ENCODE measurements at regions not wholly inside any gene's neighbourhood (a gene's known extent, or its start where the extent isn't known, plus 50 kb on each side); places are given as distances from the start of the nearest gene placed in this dataset.

GRCh38 chr11:113538451-113539412 lies 63.5 kb upstream of the DRD2 start:
- no peaks in the 10 kb centered on the region for H3K36me3 ChIP-seq
- no peak for TF ChIP-seq POLR2A (IDR thresholded peaks at IDR 0.05)
- no peak for TF ChIP-seq CTCF (IDR thresholded peaks at IDR 0.05)
- peaks cover 0 to 40% (median 0%) of the 10 kb centered on the region in 4 donors for H3K27me3 ChIP-seq
- no peaks in the 10 kb centered on the region for H3K9me3 ChIP-seq
- no peak for DNase-seq
- no peak overlapping the region for H3K4me3 ChIP-seq
- H3K4me1 ChIP-seq = no peaks in the 10 kb centered on the region
- no peak overlapping the region for H3K27ac ChIP-seq
- WGBS, 2 donors = 77 to 91% methylated on average over 4 to 6 of the region's 6 CpGs
- intact Hi-C loops (cut with DNase I) = no loop called here

DNA sequence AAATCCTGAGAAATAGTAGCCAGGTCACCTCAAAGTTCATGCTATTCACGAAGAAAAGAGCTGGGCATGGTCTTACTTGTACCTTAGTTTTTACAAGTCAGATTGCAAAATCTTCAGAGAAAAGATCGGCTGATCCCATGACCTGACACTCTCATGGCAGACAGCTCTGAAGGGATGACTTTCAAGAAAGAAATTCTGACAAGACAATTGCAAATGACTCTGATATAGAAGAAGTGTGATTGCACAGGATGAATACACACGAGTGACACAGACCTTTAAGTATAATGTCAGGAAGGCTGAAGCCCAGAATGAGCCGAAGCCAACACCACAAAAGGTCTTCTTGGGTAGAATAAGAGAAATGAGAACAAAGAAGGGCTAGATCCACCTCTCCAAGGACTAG lies 59.4 kb upstream of the DRD2 start:
- Histone ChIP-seq H3K36me3 (no peaks in the 10 kb centered on the region), H3K4me3 (no peak overlapping the region), H3K27ac (no peak overlapping the region), H3K27me3 (peaks cover 0 to 50% (median 0%) of the 10 kb centered on the region in 4 donors), H3K9me3 (no peaks in the 10 kb centered on the region), H3K4me1 (peaks cover 0 to 14% (median 0%) of the 10 kb centered on the region in 3 donors)
- TF ChIP-seq POLR2A (IDR thresholded peaks at IDR 0.05) = no peak
- TF ChIP-seq CTCF (IDR thresholded peaks at IDR 0.05) = no peak
- 43 to 52% methylated on average over 4 of the region's 4 CpGs for WGBS, 2 donors
- no peak for DNase-seq
- intact Hi-C loops (cut with DNase I) = loop anchor here (5.0 kb wide), 1 partner anchor 227 kb away; no protein-coding TSS in a partner anchor

GRCh38 chr11:113533425-113533698 lies 58.2 kb upstream of the DRD2 start:
- no peak overlapping the region for H3K4me3 ChIP-seq
- no peak overlapping the region for H3K27ac ChIP-seq
- peaks cover 0 to 22% (median 0%) of the 10 kb centered on the region in 3 donors for H3K4me1 ChIP-seq
- WGBS, 2 donors = 70 to 77% methylated on average over 4 of the region's 4 CpGs
- no peak for DNase-seq
- H3K9me3 ChIP-seq = no peaks in the 10 kb centered on the region
- H3K36me3 ChIP-seq = no peaks in the 10 kb centered on the region
- no peak for TF ChIP-seq CTCF (IDR thresholded peaks at IDR 0.05)
- TF ChIP-seq POLR2A (IDR thresholded peaks at IDR 0.05) = no peak
- H3K27me3 ChIP-seq = peaks cover 0 to 49% (median 0%) of the 10 kb centered on the region in 4 donors
- intact Hi-C loops (cut with DNase I) = loop anchor here (5.0 kb wide), 1 partner anchor 226 kb away; no protein-coding TSS in a partner anchor

DNA sequence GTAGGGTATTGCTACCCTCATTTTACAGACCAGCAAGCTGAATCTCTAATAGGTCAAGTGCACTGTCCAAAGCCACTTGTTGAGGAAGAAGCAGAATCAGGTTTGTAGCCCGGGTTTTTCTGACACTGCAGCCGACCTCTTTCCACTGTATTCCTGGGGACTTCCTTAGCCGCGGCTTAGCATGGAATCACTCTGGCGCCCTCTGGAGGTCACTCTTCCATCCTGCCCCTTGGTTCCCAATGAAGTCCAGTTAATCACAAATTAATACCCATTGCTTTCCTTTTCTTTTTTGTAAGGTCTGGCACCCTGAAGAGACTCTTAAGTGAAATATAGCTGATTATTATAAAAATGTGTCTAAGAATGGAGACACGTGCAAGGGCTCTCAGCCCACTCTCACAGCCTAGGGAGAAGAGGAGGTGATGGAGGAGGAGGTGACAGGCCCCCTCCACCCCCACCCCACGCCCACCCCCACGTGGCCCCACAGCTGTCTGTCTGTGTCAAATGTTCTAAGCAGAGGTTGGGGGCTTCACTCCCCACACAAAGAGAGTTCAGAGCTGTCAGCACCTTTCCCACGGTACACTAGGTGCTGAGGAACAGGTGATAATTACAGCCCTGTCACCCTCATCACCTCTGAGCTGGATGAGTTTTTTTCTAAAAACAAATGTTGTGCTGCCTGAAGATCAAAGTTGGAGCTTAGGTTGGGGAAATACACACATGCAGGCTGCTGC lies 57.7 kb upstream of the DRD2 start:
- H3K9me3 ChIP-seq = no peaks in the 10 kb centered on the region
- 4 to 12% methylated on average over 7 to 9 of the region's 9 CpGs for WGBS, 2 donors
- H3K27me3 ChIP-seq = peaks cover 0 to 48% (median 0%) of the 10 kb centered on the region in 4 donors
- TF ChIP-seq CTCF (IDR thresholded peaks at IDR 0.05) = peak; percentile 73 to 85 (median 77)
- TF ChIP-seq POLR2A (IDR thresholded peaks at IDR 0.05) = no peak
- H3K4me3 ChIP-seq = no peak overlapping the region
- no peak overlapping the region for H3K27ac ChIP-seq
- peaks cover 0 to 22% (median 0%) of the 10 kb centered on the region in 3 donors for H3K4me1 ChIP-seq
- no peaks in the 10 kb centered on the region for H3K36me3 ChIP-seq
- no peak for DNase-seq
- intact Hi-C loops (cut with DNase I) = loop anchor here (5.0 kb wide), 1 partner anchor 226 kb away; no protein-coding TSS in a partner anchor
